B cell (primary cell): ENCODE measurements at regions not wholly inside any gene's neighbourhood (a gene's known extent, or its start where the extent isn't known, plus 50 kb on each side); places are given as distances from the start of the nearest gene placed in this dataset.

ENCODE experiments used
- ATAC-seq: fragments of 200-7000 bp; cut with Tn5 transposase; one replicate; pipeline ENCODE4 v1.10.0; 2021; ENCODE audit warnings: low read depth, mild to moderate bottlenecking, moderate number of reproducible peaks, moderate library complexity
- CTCF ChIA-PET: fragments of 350-600 bp; sonication (Branson Sonifier 250); formaldehyde crosslinking; loops from one replicate; lab custom pipeline; 2021; ENCODE audit warnings: antibody characterized with exemption, inconsistent platforms; lab: Charles Lee
- POLR2A ChIA-PET: fragments of 350-600 bp; sonication (Branson Sonifier 250); formaldehyde crosslinking; loops from one replicate; lab custom pipeline; 2021; ENCODE audit warnings: antibody characterized with exemption; lab: Charles Lee
- DNase-seq: peaks from one replicate; pipeline ENCODE4 v3.0.0; 2013
- H2AFZ ChIP-seq: 2 replicates; pipeline ENCODE4 v1.6.1; 2012; ENCODE audit warnings: mild to moderate bottlenecking, low read depth, low read length; ENCODE audit not compliant: insufficient read depth, poor library complexity, severe bottlenecking
- H3K27ac ChIP-seq, 2 donors: 1 replicate in 1 of 2; 2 replicates in 1 of 2; pipeline ENCODE4 v1.5.1; 2012 to 2013; ENCODE audit warnings: low read length in 2 of 2, mild to moderate bottlenecking in 2 of 2, moderate library complexity in 1 of 2
- H3K27me3 ChIP-seq, 4 experiments: fragments of 200-600 bp in 1 of 4; sonication (generic) in 1 of 4; replicated peaks in 1 of 4; 1 replicate in 2 of 4; 2 replicates in 2 of 4; pipeline versions ENCODE4 v1.6.1 to v1.7.0; 2013 to 2016; ENCODE audit warnings: low read length in 3 of 4, mild to moderate bottlenecking in 2 of 4, mixed read lengths in 1 of 4, moderate library complexity in 1 of 4; ENCODE audit not compliant: insufficient read depth in 4 of 4, control insufficient read depth in 3 of 4; ENCODE audit errors: control extremely low read depth in 1 of 4
- H3K36me3 ChIP-seq, 2 experiments: replicated peaks in 1 of 2; 1 replicate in 1 of 2; 2 replicates in 1 of 2; pipeline versions ENCODE4 v1.6.1 to v1.7.1; 2013; ENCODE audit warnings: low read length in 1 of 2; ENCODE audit not compliant: insufficient read depth in 2 of 2, control insufficient read depth in 1 of 2; ENCODE audit errors: control extremely low read depth in 1 of 2, extremely low read depth in 1 of 2
- H3K4me1 ChIP-seq, 2 donors: fragments of 200-600 bp in 1 of 2; sonication (generic) in 1 of 2; 1 replicate in 1 of 2; 2 replicates in 1 of 2; pipeline versions ENCODE4 v1.5.1 to v1.6.1; 2013 to 2017; ENCODE audit warnings: low read length in 2 of 2; ENCODE audit not compliant: control insufficient read depth in 2 of 2, insufficient read depth in 2 of 2
- H3K4me2 ChIP-seq: replicated peaks from 2 replicates; pipeline ENCODE3; 2012; ENCODE audit warnings: mild to moderate bottlenecking, low read depth, low read length; ENCODE audit not compliant: poor library complexity, severe bottlenecking
- H3K4me3 ChIP-seq, 5 experiments: fragments of 200-600 bp in 1 of 5; sonication (generic) in 1 of 5; 1 replicate in 3 of 5; 2 replicates in 2 of 5; pipeline versions ENCODE4 v1.5.1 to v1.7.0; 2011 to 2016; ENCODE audit warnings: low read length in 4 of 5, mild to moderate bottlenecking in 4 of 5, low read depth in 2 of 5, control low read depth in 1 of 5, moderate library complexity in 1 of 5; ENCODE audit not compliant: insufficient read depth in 1 of 5; ENCODE audit errors: control extremely low read depth in 1 of 5, extremely low read depth in 1 of 5
- H3K79me2 ChIP-seq: fragments of 200-600 bp; sonication (generic); one replicate; pipeline ENCODE4 v1.6.0; 2016; ENCODE audit warnings: low read length; ENCODE audit not compliant: control insufficient read depth, insufficient read depth
- H3K9ac ChIP-seq: fragments of 200-600 bp; sonication (generic); 2 replicates; pipeline ENCODE4 v1.6.1; 2017; ENCODE audit warnings: mild to moderate bottlenecking, low read length, moderate library complexity
- H3K9me3 ChIP-seq, 3 donors: one replicate each; pipeline versions ENCODE4 v1.6.1 to v1.7.1; 2013; ENCODE audit warnings: low read length in 2 of 3; ENCODE audit not compliant: control insufficient read depth in 2 of 3, insufficient read depth in 1 of 3; ENCODE audit errors: control extremely low read depth in 1 of 3
- H4K20me1 ChIP-seq: 2 replicates; pipeline ENCODE4 v1.6.0; 2012; ENCODE audit warnings: mild to moderate bottlenecking, low read length; ENCODE audit not compliant: insufficient read depth, control insufficient read depth, poor library complexity, severe bottlenecking
- H3K27ac Mint-ChIP-seq: one replicate; pipeline ENCODE4 v1.8.0; 2021; ENCODE audit warnings: mixed read lengths
- H3K27me3 Mint-ChIP-seq: one replicate; pipeline ENCODE4 v1.8.0; 2021; ENCODE audit warnings: mixed read lengths
- H3K4me1 Mint-ChIP-seq: one replicate; pipeline ENCODE4 v1.8.0; 2021; ENCODE audit warnings: mixed read lengths
- H3K4me3 Mint-ChIP-seq: one replicate; pipeline ENCODE4 v1.8.0; 2021; ENCODE audit warnings: mixed read lengths
- H3K9me3 Mint-ChIP-seq: one replicate; pipeline ENCODE4 v1.8.0; 2022; ENCODE audit warnings: mixed read lengths; ENCODE audit not compliant: insufficient read depth
- EZH2 ChIP-seq: IDR thresholded peaks from 2 replicates; pipeline ENCODE4 v1.6.1; 2012; ENCODE audit warnings: borderline replicate concordance, low read depth, mild to moderate bottlenecking, moderate library complexity, low read length; ENCODE audit not compliant: insufficient read depth, poor library complexity, severe bottlenecking
- WGBS: methylation state at CpG from one replicate; pipeline ENCODE4 v1.1.5; 2013; ENCODE audit warnings: missing lambda C conversion rate; ENCODE audit not compliant: insufficient coverage; 5-methylcytosine and 5-hydroxymethylcytosine counted together
- intact Hi-C: fragments of 100-400 bp; cut with micrococcal nuclease; formaldehyde crosslinking; loops from one replicate; pipeline ENCODE4 v1.10.0; 2022
- TF ChIP-seq, protein P1 (sequence below): fragments of 200-600 bp; IDR thresholded peaks from one replicate; pipeline ENCODE4 v1.8.0; 2022; ENCODE audit warnings: antibody characterized with exemption, mild to moderate bottlenecking

DNA sequence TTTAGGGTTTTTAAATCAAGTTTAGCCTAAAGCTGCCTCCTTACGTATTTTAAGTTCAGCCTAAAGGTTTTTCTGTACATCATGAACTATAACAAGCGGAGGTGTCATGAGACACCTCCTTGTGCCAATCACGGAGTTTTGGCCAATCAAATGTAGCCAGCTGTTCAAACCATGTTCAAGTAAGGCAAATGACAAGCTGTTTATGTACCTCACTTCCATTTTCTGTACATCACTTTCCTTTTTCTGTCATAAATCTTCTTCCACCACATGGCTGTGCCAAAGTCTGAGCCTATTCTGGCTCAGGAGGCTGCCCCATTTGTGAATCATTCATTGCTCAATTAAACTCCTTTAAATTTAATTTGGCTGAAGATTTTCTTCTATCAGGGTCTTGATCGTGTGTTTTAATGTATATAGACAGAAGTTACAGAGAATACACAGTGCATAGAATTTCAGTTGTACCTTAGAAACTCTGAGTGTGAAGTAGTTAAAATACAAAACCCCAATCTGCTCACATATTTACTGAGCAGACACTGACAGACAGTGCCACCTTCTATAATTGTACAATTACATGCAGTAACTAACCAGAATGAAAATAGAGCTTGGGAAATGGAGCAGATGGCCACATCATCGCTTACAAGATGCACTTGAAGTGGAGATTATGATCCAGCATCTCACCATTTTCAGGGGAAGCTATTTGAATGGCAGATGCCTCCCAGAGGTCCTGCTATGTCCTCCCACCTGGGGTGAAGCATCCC is 76.9 kb upstream of the LANCL2 start:
- no peaks in the 10 kb centered on the region for H3K9me3 Mint-ChIP-seq
- 86% methylated on average over 3 of the region's 5 CpGs for WGBS
- no peak overlapping the region for H3K27ac Mint-ChIP-seq

DNA sequence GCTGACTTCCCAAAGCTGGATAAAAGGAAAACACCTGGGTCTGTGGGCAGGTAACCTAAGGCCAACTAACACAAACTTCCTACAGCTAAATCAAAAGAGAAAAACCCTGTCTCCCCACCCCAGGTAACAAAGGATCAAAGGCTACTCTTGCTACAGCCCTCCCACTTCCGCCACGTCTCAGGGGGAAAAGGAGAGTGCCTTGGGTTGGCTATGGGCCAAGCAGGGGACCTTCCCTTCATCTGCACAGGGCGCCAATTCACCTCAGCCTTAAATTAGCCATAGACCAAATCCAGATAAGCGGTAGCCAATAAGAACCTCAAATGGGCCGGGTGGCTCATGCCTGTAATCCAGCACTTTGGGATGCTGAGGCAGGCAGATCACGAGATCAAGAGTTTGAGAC is 69.1 kb upstream of the LANCL2 start:
- DNase-seq, result no peak
- no peak overlapping the region for H3K4me2 ChIP-seq
- H3K4me3 Mint-ChIP-seq, result no peak overlapping the region
- no peaks in the 10 kb centered on the region for H3K9me3 ChIP-seq
- no peak overlapping the region for H3K9ac ChIP-seq
- no peak for TF ChIP-seq EZH2
- TF ChIP-seq, protein P1, sequence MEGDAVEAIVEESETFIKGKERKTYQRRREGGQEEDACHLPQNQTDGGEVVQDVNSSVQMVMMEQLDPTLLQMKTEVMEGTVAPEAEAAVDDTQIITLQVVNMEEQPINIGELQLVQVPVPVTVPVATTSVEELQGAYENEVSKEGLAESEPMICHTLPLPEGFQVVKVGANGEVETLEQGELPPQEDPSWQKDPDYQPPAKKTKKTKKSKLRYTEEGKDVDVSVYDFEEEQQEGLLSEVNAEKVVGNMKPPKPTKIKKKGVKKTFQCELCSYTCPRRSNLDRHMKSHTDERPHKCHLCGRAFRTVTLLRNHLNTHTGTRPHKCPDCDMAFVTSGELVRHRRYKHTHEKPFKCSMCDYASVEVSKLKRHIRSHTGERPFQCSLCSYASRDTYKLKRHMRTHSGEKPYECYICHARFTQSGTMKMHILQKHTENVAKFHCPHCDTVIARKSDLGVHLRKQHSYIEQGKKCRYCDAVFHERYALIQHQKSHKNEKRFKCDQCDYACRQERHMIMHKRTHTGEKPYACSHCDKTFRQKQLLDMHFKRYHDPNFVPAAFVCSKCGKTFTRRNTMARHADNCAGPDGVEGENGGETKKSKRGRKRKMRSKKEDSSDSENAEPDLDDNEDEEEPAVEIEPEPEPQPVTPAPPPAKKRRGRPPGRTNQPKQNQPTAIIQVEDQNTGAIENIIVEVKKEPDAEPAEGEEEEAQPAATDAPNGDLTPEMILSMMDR, result no peak
- CTCF ChIA-PET, result no interaction called here
- H2AFZ ChIP-seq, result no peak overlapping the region
- no peaks in the 10 kb centered on the region for H3K4me1 ChIP-seq
- no peak overlapping the region for H3K4me3 ChIP-seq
- H3K79me2 ChIP-seq, result no peaks in the 10 kb centered on the region
- H3K27ac Mint-ChIP-seq, result no peak overlapping the region
- WGBS, result 77% methylated on average over 3 of the region's 6 CpGs
- peaks cover 0 to 3% (median 0%) of the 10 kb centered on the region in 4 experiments for H3K27me3 ChIP-seq
- H4K20me1 ChIP-seq, result no peaks in the 10 kb centered on the region
- no peaks in the 10 kb centered on the region for H3K9me3 Mint-ChIP-seq
- intact Hi-C loops, result no loop called here
- ATAC-seq, result no peak
- H3K36me3 ChIP-seq, result no peaks in the 10 kb centered on the region
- POLR2A ChIA-PET, result no interaction called here
- no peaks in the 10 kb centered on the region for H3K4me1 Mint-ChIP-seq
- H3K27me3 Mint-ChIP-seq, result peaks cover 33% of the 10 kb centered on the region
- H3K27ac ChIP-seq, result no peak overlapping the region

More for the DNA sequence above, 76.9 kb upstream of the LANCL2 start:
- Mint-ChIP-seq H3K4me1 (no peaks in the 10 kb centered on the region), H3K4me3 (no peak overlapping the region), H3K27me3 (peaks cover 22% of the 10 kb centered on the region)
- no peak overlapping the region for H3K4me3 ChIP-seq
- no peak for ATAC-seq
- no peaks in the 10 kb centered on the region for H3K36me3 ChIP-seq
- no peaks in the 10 kb centered on the region for H3K4me1 ChIP-seq
- DNase-seq, result no peak
- no peaks in the 10 kb centered on the region for H4K20me1 ChIP-seq
- H3K27ac ChIP-seq, result no peak overlapping the region
- H3K4me2 ChIP-seq, result no peak overlapping the region
- H3K79me2 ChIP-seq, result no peaks in the 10 kb centered on the region
- CTCF ChIA-PET, result interaction anchor here (0.6 to 3.0 kb wide), 5 partner anchors 8 to 128 kb away, joined by 3 to 8 read pairs (median 3); no protein-coding TSS in a partner anchor
- POLR2A ChIA-PET, result no interaction called here
- intact Hi-C loops, result loop anchor here (10.0 kb wide), 1 partner anchor 307 kb away; no protein-coding TSS in a partner anchor
- H3K9me3 ChIP-seq, result no peaks in the 10 kb centered on the region
- H3K9ac ChIP-seq, result no peak overlapping the region
- TF ChIP-seq EZH2, result no peak
- TF ChIP-seq, protein P1, result no peak
- peaks cover 0 to 2% (median 0%) of the 10 kb centered on the region in 4 experiments for H3K27me3 ChIP-seq
- no peak overlapping the region for H2AFZ ChIP-seq
